Fibroblast of mammary gland (primary cell): ENCODE measurements at regions not wholly inside any gene's neighbourhood (a gene's known extent, or its start where the extent isn't known, plus 50 kb on each side); places are given as distances from the start of the nearest gene placed in this dataset.

Experiments
- DNase-seq: peaks from one replicate; pipeline ENCODE4 v3.0.0-alpha.2; 2010; ENCODE audit warnings: low read depth
- H3K4me3 ChIP-seq: 2 replicates; pipeline ENCODE4 v1.5.1; 2011; ENCODE audit warnings: low read depth, mild to moderate bottlenecking, low read length, moderate library complexity; ENCODE audit not compliant: control insufficient read depth
- CTCF ChIP-seq: conservative IDR thresholded peaks from 2 replicates; pipeline ENCODE4 v1.5.1; 2011; ENCODE audit warnings: low read depth, low read length, inconsistent platforms; ENCODE audit not compliant: control insufficient read depth, insufficient read depth

- no peak for TF ChIP-seq CTCF
- H3K4me3 ChIP-seq: no peak overlapping the region
- DNase-seq: no peak
These were observed 83.6 kb upstream of the CYP1B1 start for GRCh38 chr2:38159597-38159996.

GRCh38 chr2:38159191-38159590 lies 83.2 kb upstream of the CYP1B1 start:
- no peak for DNase-seq
- no peak overlapping the region for H3K4me3 ChIP-seq
- no peak for TF ChIP-seq CTCF

- TF ChIP-seq CTCF: no peak
- no peak overlapping the region for H3K4me3 ChIP-seq
- peak; percentile 54 for DNase-seq
These were observed 82.6 kb upstream of the CYP1B1 start for GRCh38 chr2:38158378-38159118.

- no peak for TF ChIP-seq CTCF
These were observed 80.5 kb upstream of the CYP1B1 start for GRCh38 chr2:38156436-38156835.

GRCh38 chr2:38155015-38155414 lies 79.1 kb upstream of the CYP1B1 start:
- H3K4me3 ChIP-seq: no peak overlapping the region
- no peak for TF ChIP-seq CTCF
- no peak for DNase-seq

More at GRCh38 chr2:38156436-38156835, 80.5 kb upstream of the CYP1B1 start:
- DNase-seq: peak; percentile 50
- no peak overlapping the region for H3K4me3 ChIP-seq

GRCh38 chr2:38154395-38154794 lies 78.4 kb upstream of the CYP1B1 start:
- peak; percentile 27 for DNase-seq
- no peak for TF ChIP-seq CTCF
- no peak overlapping the region for H3K4me3 ChIP-seq
